Naive B cell (primary cell): ENCODE measurements at regions not wholly inside any gene's neighbourhood (a gene's known extent, or its start where the extent isn't known, plus 50 kb on each side); places are given as distances from the start of the nearest gene placed in this dataset.

Experiments used
- ATAC-seq, 2 donors: fragments of 150-1000 bp; cut with Tn5 transposase; 2 replicates each; pipeline ENCODE4 v1.10.0; 2021; ENCODE audit warnings: low read depth in 2 of 2, mild to moderate bottlenecking in 2 of 2, moderate library complexity in 2 of 2
- DNase-seq: peaks from one replicate; pipeline ENCODE4 v3.0.0; 2022
- H3K27ac Mint-ChIP-seq, 6 donors: one replicate each; pipeline ENCODE4 v1.8.0; 2020 to 2022; ENCODE audit warnings: mild to moderate bottlenecking in 6 of 6, mixed read lengths in 6 of 6, moderate library complexity in 5 of 6, inconsistent platforms in 2 of 6
- H3K27me3 Mint-ChIP-seq, 3 donors: one replicate each; pipeline ENCODE4 v1.8.0; 2021 to 2022; ENCODE audit warnings: mixed read lengths in 3 of 3, mild to moderate bottlenecking in 1 of 3
- H3K36me3 Mint-ChIP-seq, 2 donors: one replicate each; pipeline ENCODE4 v1.8.0; 2020 to 2022; ENCODE audit warnings: mixed read lengths in 2 of 2, inconsistent platforms in 1 of 2, mild to moderate bottlenecking in 1 of 2
- H3K4me1 Mint-ChIP-seq, 3 donors: one replicate each; pipeline ENCODE4 v1.8.0; 2020 to 2022; ENCODE audit warnings: mixed read lengths in 3 of 3, inconsistent platforms in 1 of 3, mild to moderate bottlenecking in 1 of 3, moderate library complexity in 1 of 3
- H3K4me3 Mint-ChIP-seq, 8 donors: one replicate each; pipeline ENCODE4 v1.8.0; 2020 to 2022; ENCODE audit warnings: mild to moderate bottlenecking in 8 of 8, mixed read lengths in 8 of 8, moderate library complexity in 8 of 8, inconsistent platforms in 2 of 8
- H3K9me3 Mint-ChIP-seq, 7 donors: one replicate each; pipeline ENCODE4 v1.8.0; 2020 to 2022; ENCODE audit warnings: mixed read lengths in 7 of 7, mild to moderate bottlenecking in 5 of 7, inconsistent platforms in 2 of 7, moderate library complexity in 1 of 7

DNA sequence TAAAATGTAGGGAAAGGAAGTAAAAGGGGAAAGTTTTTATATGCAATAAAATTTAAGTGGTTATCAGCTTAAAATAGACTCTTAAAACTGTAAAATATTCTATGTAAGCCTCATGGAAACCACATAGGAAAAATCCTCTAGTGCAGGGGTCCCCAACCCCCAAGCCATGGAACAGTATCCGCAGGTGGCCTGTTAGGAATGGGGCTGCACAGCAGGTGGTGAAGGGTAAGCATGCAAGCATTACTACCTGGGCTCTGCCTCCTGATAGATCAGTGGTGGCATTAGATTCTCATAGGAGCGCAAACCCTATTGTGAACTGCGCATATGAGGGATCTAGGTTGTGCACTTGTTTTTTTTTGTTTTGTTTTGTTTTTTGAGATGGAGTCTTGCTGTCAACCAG lies 1409.3 kb upstream of the CDH2 start:
- no peaks in the 10 kb centered on the region for H3K36me3 Mint-ChIP-seq
- ATAC-seq (no peak), DNase-seq (no peak)
- H3K4me3 Mint-ChIP-seq, result no peak overlapping the region
- H3K27ac Mint-ChIP-seq, result no peak overlapping the region
- no peaks in the 10 kb centered on the region for H3K4me1 Mint-ChIP-seq
- peaks cover 0 to 17% (median 2%) of the 10 kb centered on the region in 7 donors for H3K9me3 Mint-ChIP-seq
- H3K27me3 Mint-ChIP-seq, result no peaks in the 10 kb centered on the region

DNA sequence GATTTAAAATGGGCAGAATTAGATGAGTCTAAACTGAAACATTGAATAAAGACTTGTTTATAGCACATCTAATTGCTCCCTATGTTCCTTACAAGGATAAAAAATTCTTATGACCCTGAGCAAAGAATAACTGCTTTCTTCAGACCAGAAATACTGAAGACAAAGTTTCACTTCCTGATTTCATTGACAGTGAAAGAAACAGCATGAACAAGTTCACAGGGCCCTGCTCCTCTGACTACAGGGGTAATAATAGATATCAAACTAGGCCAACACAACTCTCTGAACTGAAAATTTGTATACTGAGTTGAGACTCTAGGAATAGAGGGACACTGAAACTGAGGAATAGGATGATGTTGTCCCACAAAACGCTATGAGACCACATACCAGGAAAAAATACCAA lies 1383.3 kb upstream of the CDH2 start:
- H3K9me3 Mint-ChIP-seq, result peaks cover 0 to 1% (median 0%) of the 10 kb centered on the region in 7 donors
- H3K27me3 Mint-ChIP-seq, result no peaks in the 10 kb centered on the region
- no peaks in the 10 kb centered on the region for H3K36me3 Mint-ChIP-seq
- ATAC-seq, result no peak
- DNase-seq, result no peak
- no peak overlapping the region for H3K27ac Mint-ChIP-seq
- H3K4me1 Mint-ChIP-seq, result peaks cover 0 to 2% (median 0%) of the 10 kb centered on the region in 3 donors
- H3K4me3 Mint-ChIP-seq, result no peak overlapping the region

DNA sequence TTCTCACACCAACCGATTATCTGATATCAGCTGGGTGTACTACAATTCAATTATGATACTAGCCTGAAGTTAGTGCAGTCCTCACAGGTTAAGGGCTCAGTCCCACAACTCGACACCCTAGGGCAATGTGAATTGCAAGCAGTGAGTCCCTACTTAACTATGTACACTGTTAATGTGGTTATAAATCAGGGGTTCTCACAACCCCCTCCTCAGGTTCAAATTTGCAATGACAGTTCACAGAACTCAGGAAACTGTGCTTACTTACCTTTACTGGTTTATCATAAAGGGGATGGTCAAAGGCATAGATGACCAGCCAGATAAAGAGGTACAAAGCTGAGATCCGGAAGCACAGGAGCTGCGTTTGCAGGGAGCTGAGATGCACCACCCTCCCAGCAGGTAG lies 1379.1 kb upstream of the CDH2 start:
- Mint-ChIP-seq H3K9me3 (peaks cover 0 to 4% (median 0%) of the 10 kb centered on the region in 7 donors), H3K4me1 (peaks cover 0 to 2% (median 0%) of the 10 kb centered on the region in 3 donors), H3K27me3 (no peaks in the 10 kb centered on the region), H3K27ac (no peak overlapping the region), H3K36me3 (no peaks in the 10 kb centered on the region), H3K4me3 (no peak overlapping the region)
- ATAC-seq, result no peak
- no peak for DNase-seq

DNA sequence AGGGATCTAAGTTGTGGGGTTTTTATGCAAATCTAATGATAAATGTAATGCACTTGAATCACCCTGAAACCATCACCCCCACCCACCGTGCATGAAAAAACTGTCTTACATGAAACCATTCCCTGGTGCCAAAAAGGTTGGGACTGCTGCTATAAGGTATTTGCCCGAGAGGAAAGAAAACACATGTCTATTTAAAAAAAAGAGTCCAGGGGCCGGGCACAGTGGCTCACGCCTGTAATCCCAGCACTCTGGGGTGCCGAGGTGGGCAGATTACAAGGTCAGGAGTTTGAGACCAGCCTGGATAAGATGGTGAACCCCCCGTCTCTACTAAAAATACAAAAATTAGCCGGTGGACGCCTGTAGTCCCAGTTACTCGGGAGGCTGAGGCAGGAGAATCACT lies 1372.8 kb upstream of the CDH2 start:
- Mint-ChIP-seq H3K36me3 (no peaks in the 10 kb centered on the region), H3K4me1 (no peaks in the 10 kb centered on the region), H3K27me3 (no peaks in the 10 kb centered on the region), H3K9me3 (peaks cover 0 to 12% (median 3%) of the 10 kb centered on the region in 7 donors), H3K4me3 (no peak overlapping the region), H3K27ac (no peak overlapping the region)
- DNase-seq (no peak), ATAC-seq (no peak)

DNA sequence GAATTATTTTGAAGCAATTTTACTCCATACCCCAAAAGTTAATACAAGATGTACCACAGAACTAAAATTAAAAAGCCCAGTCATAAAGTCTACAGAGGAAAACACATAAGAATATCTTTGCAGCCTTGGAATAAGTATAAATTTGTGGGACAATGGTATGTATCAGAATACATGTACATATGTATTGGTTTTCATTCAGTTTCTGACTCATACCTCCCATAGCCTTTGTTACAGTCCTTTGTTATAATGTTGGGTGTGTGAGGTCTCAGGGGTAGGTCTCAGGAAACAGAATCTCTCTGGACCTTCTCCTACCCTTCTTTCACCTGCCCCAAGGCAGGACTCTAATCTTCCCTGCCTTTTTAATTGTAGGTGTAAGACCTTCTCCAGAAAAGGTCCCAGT lies 1370.7 kb upstream of the CDH2 start:
- Mint-ChIP-seq H3K4me1 (no peaks in the 10 kb centered on the region), H3K4me3 (no peak overlapping the region), H3K9me3 (peaks cover 0 to 8% (median 5%) of the 10 kb centered on the region in 7 donors), H3K36me3 (no peaks in the 10 kb centered on the region), H3K27ac (no peak overlapping the region), H3K27me3 (no peaks in the 10 kb centered on the region)
- DNase-seq (no peak), ATAC-seq (no peak)

DNA sequence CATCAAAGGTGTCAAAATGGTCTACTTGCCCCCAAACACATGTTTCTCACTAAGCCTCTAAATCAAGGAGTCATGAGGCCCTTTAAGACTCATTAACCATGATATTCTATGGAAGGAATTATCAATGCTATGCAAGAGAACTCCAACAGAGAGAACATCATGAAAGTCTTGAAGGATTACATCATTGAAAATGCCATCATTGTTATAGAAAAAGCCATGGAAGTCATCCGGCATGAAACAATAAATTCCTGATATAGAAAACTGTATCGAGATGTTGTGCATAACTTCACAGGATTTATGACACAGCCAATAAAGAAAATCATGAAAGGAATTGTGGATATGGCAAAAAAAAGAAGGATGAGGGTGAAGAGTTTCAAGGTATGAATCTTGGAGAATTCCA lies 1363.6 kb upstream of the CDH2 start:
- DNase-seq (no peak), ATAC-seq (no peak)
- H3K9me3 Mint-ChIP-seq, result peaks cover 0 to 9% (median 2%) of the 10 kb centered on the region in 7 donors
- H3K27ac Mint-ChIP-seq, result no peak overlapping the region
- no peak overlapping the region for H3K4me3 Mint-ChIP-seq
- no peaks in the 10 kb centered on the region for H3K4me1 Mint-ChIP-seq
- no peaks in the 10 kb centered on the region for H3K36me3 Mint-ChIP-seq
- no peaks in the 10 kb centered on the region for H3K27me3 Mint-ChIP-seq

DNA sequence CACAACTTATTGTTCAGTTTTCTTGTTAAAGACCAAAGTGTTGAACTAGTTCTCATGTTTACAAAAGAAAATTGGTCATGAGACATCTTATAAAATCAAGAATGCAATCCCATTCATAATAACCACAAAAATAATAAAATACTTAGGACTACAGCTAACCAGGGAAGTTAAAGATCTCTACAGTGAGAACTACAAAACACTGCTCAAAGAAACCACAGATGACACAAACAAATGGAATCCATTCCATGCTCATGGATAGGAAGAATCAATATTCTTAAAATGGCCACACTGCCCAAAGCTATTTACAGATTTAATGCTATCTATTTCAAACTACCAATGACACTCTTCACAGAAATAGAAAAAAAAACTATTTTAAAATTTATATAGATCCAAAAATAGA lies 1354.8 kb upstream of the CDH2 start:
- no peaks in the 10 kb centered on the region for H3K27me3 Mint-ChIP-seq
- peaks cover 0 to 17% (median 3%) of the 10 kb centered on the region in 7 donors for H3K9me3 Mint-ChIP-seq
- no peak overlapping the region for H3K27ac Mint-ChIP-seq
- no peaks in the 10 kb centered on the region for H3K4me1 Mint-ChIP-seq
- DNase-seq (no peak), ATAC-seq (no peak)
- H3K36me3 Mint-ChIP-seq, result no peaks in the 10 kb centered on the region
- H3K4me3 Mint-ChIP-seq, result no peak overlapping the region

DNA sequence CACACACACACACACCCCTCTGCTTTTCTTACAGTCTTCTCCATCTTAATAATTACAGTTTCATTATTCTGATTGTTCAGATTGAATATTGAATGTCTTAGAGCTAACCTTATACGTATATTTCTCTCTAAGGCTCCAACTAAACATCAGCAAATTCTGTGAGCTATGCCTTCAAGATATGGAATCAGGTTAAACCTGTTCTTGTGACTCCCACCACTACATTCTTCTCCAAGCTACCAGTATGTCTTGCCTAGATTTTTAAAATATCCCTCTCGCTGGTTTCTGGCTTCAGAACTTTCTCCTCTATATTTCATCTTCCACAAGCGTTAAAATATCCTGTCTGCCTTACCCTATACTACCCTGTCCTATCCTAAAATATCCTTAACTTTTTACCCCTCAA lies 1346.4 kb upstream of the CDH2 start:
- Mint-ChIP-seq H3K4me3 (no peak overlapping the region), H3K27me3 (no peaks in the 10 kb centered on the region), H3K36me3 (no peaks in the 10 kb centered on the region), H3K9me3 (peaks cover 0 to 13% (median 5%) of the 10 kb centered on the region in 7 donors), H3K27ac (no peak overlapping the region), H3K4me1 (no peaks in the 10 kb centered on the region)
- DNase-seq (no peak), ATAC-seq (no peak)

DNA sequence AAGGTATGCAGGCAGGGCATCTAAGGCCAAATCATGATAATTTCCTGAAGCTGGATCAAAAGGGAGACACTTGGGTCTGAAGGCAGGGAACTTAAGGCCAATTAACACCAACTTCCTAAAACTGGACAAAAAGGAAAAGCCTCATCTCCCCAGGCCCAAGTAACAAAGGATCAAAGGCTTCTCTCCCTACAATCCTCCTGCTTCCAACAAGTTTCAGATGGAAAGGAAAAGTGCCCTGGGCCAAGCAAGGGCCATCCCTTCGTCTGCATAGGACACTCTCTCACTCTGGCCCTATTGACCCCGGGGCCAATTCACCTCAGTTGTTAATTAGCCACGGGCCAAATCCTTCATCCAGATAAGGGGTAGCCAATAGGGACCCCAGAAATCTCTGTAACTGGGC lies 1335.8 kb upstream of the CDH2 start:
- Mint-ChIP-seq H3K36me3 (no peaks in the 10 kb centered on the region), H3K9me3 (peaks cover 0 to 5% (median 3%) of the 10 kb centered on the region in 7 donors), H3K4me1 (no peaks in the 10 kb centered on the region), H3K4me3 (no peak overlapping the region), H3K27me3 (no peaks in the 10 kb centered on the region), H3K27ac (no peak overlapping the region)
- no peak for ATAC-seq
- no peak for DNase-seq

DNA sequence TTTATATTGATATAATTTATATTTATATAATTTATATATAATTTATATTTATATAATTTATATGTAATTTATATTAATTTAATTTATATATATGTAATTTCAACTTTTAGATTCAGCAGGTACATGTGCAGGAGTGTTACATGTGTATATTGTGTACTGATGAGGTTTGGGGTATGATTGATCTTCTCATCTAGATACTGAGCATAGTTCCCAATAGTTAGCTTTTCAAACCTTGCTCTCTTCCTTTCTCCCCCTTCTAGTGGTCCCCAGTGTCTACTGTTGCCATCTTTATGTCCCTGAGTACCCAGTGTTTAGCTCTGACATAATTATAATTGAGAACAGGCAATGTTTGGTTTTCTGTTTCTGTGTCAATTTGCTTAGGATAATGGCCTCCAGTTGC lies 1335.3 kb upstream of the CDH2 start:
- no peaks in the 10 kb centered on the region for H3K36me3 Mint-ChIP-seq
- peaks cover 0 to 5% (median 3%) of the 10 kb centered on the region in 7 donors for H3K9me3 Mint-ChIP-seq
- H3K4me1 Mint-ChIP-seq, result no peaks in the 10 kb centered on the region
- ATAC-seq (no peak), DNase-seq (no peak)
- no peak overlapping the region for H3K4me3 Mint-ChIP-seq
- H3K27me3 Mint-ChIP-seq, result no peaks in the 10 kb centered on the region
- H3K27ac Mint-ChIP-seq, result no peak overlapping the region

DNA sequence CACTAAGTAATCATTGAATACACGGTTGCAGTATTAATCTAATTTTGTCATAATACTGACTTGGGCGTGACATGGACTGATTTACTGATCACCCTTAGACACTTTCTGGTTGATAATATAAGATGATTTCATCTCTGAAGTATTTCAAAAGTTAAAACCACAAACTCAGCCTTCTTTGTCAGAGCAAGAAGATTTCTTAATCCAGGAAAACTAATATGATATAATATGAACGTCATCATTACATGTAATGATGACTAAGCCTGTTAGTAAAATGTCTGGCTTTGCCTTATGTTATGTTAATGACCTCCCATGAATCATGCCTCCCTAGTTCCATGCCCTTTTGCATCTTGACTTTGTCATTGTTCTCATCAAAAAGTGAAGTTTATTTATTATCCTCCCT lies 1325.0 kb upstream of the CDH2 start:
- Mint-ChIP-seq H3K4me3 (no peak overlapping the region), H3K4me1 (no peaks in the 10 kb centered on the region), H3K9me3 (peaks cover 0 to 10% (median 4%) of the 10 kb centered on the region in 7 donors), H3K36me3 (no peaks in the 10 kb centered on the region), H3K27ac (no peak overlapping the region), H3K27me3 (no peaks in the 10 kb centered on the region)
- no peak for ATAC-seq
- DNase-seq, result no peak

DNA sequence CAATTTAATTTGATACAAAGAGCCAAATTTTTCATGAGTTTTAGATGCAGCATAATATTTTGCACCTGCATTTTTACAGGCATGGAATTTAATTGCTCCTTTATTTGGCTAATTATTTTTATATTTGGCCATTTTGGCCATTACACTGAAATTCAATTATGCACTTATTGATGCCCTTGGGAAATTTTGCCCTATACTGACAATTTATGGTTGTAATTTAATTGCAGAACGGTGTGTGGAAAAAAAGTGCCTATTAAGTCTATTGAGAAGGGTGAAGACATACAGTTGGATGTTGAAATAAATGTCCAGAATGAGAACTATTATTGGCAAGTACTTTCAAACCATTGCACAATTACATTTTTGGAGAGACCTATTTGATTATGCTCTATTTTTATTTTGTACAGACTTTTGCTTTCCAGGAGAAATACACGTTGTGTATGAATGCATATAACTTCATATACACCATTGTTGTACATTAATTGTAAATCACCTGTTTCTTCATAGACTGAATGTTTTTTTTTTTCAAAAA lies 1319.3 kb upstream of the CDH2 start:
- no peaks in the 10 kb centered on the region for H3K36me3 Mint-ChIP-seq
- peaks cover 0 to 8% (median 2%) of the 10 kb centered on the region in 7 donors for H3K9me3 Mint-ChIP-seq
- ATAC-seq (no peak), DNase-seq (no peak)
- no peaks in the 10 kb centered on the region for H3K4me1 Mint-ChIP-seq
- no peak overlapping the region for H3K27ac Mint-ChIP-seq
- H3K4me3 Mint-ChIP-seq, result no peak overlapping the region
- H3K27me3 Mint-ChIP-seq, result no peaks in the 10 kb centered on the region

DNA sequence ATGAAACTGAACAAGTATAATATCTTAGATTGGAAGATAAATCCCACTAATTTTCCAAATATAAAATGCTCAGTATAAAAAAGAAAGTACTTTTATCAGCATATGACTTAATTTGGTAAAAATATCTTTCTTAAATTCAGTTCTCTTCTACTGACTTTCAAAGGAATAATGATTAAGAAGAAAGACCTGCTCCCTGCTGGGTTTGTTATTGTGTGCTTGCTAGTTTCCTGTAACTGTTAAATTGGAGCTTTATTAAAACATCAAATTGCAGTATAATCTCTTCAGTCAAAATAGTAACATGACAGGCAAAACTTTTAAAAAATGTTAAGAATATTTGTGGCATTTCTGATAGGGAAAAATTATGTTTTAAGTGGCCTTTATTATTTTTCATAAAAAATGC lies 1317.4 kb upstream of the CDH2 start:
- Mint-ChIP-seq H3K4me3 (no peak overlapping the region), H3K36me3 (no peaks in the 10 kb centered on the region), H3K27ac (no peak overlapping the region), H3K4me1 (no peaks in the 10 kb centered on the region), H3K27me3 (no peaks in the 10 kb centered on the region), H3K9me3 (peaks cover 0 to 8% (median under 1%) of the 10 kb centered on the region in 7 donors)
- DNase-seq (no peak), ATAC-seq (no peak)

DNA sequence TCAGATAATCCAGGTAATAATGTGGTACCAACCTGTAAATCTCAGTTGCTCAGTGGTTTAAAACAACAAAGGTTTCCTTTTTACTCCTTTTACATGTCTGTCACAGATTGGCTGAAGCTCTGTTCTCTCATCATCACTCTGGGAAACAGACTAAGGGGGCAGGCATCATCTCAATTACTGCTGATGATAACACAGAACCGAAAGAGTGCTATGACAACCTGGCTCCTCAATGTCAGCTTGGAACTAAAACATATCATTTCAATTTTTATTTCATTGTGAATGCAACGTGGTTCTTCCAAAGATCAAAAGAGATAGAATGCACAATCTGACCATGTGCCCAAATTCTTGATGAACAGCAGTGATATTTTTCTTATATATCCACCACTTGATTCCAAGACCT lies 1315.0 kb upstream of the CDH2 start:
- H3K9me3 Mint-ChIP-seq, result peaks cover 0 to 4% (median 0%) of the 10 kb centered on the region in 7 donors
- ATAC-seq (no peak), DNase-seq (no peak)
- no peaks in the 10 kb centered on the region for H3K36me3 Mint-ChIP-seq
- H3K4me1 Mint-ChIP-seq, result no peaks in the 10 kb centered on the region
- no peak overlapping the region for H3K4me3 Mint-ChIP-seq
- no peaks in the 10 kb centered on the region for H3K27me3 Mint-ChIP-seq
- H3K27ac Mint-ChIP-seq, result no peak overlapping the region

DNA sequence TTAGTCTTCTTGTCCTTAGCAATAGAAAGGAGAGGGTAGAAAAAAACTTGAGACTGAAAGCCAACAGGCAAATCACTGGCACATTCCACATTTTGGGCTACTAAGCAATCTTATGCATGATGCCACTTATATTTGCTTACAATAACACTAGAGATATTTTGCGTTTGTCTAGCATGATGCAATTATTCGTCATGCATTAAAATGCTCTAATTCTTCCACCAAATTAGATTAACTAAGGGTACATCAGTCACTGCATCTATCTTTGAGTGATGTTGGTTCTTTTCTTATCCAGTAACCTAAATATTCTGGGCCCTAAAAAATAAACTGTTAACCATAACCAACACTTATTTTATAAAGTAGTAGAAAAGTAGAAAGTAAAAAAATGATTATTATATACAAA lies 1311.7 kb upstream of the CDH2 start:
- H3K27ac Mint-ChIP-seq, result no peak overlapping the region
- no peaks in the 10 kb centered on the region for H3K4me1 Mint-ChIP-seq
- ATAC-seq (no peak), DNase-seq (no peak)
- no peak overlapping the region for H3K4me3 Mint-ChIP-seq
- no peaks in the 10 kb centered on the region for H3K27me3 Mint-ChIP-seq
- H3K36me3 Mint-ChIP-seq, result no peaks in the 10 kb centered on the region
- peaks cover 0 to 3% (median 2%) of the 10 kb centered on the region in 7 donors for H3K9me3 Mint-ChIP-seq
